HG03439 (cell line): ENCODE measurements at regions not wholly inside any gene's neighbourhood (a gene's known extent, or its start where the extent isn't known, plus 50 kb on each side); places are given as distances from the start of the nearest gene placed in this dataset.
A peak's percentile ranks its signal among the peaks of the same experiment; 100 is the strongest.
"Not testable (repeated sequence)": the region's sequence is repeated elsewhere in the genome, so short reads cannot be mapped to it uniquely, and the experiment has no call there.

Source experiments
- ATAC-seq: cut with Tn5 transposase; IDR thresholded peaks from one replicate; pipeline ENCODE4 v1.9.1; 2021; ENCODE audit warnings: mild to moderate bottlenecking, moderate library complexity; ENCODE audit not compliant: unreplicated experiment

DNA sequence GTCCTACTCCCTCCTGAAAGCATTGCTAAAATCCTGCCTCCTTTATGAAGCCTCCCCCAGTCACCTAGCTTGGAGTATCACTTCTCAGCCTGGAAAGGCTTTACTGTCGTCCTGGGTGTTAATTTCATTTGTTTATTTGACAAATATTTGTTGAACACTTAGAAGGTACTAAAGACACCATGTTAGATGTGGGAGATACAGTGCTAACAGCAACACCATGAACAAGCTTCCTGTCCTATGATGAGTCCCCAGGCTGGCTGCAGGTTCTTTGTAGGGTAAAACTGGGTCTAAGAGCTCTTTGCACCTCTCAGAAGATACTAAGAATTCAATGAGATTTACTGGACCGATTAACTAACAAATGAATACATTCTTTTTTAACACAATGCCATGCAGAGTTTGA is 109.2 kb upstream of the TMEM170B start:
- ATAC-seq, result no peak

DNA sequence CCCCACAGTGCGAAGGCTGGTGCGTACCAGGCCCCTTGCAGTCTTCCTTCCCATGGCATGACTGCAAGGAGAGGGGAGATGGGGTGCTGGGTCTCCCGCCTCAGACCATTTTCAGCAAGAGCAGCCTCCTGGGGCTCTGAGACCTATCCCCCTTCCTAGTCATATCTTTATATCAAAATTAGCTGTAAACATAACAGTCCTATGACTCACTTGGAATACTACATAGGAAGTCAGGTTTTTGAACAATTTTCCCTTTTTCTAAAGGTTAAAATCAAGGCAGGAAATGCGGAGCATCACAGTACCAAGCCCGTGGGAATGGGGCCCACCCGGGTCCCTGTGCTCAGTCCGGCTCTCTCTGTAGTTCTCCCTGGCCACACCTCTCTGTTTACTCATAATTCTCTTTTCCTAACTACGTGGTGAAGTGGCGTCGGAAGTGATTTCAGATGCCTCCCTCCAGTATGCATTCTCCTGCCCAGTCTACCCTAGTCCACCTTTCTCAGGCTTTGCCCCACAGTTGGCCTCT is 109.8 kb upstream of the TMEM170B start:
- ATAC-seq, result no peak

DNA sequence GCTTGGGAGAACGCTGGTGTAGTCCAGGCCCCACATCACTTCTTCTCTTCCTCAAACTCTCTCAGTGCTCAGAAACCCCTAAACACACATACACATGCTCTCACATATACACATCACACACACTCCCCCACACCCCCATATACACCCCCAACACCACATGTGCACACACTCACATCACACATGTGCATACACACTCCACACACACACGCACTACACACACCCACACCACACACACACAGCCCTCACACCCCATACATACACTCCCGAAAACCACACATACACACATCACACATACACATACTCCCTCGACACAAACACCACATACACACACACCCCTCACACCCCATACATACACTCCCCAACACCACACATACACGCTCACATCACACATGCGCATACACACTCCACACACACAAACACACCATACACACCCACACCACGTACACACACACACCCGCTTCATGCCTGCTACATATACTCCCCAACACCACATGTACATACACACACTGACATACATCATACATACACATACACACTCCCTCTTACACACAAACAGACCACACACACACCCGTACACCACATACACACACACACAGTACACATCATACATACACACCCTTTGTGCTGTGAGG is 110.3 kb upstream of the TMEM170B start:
- no peak for ATAC-seq

GRCh38 chr6:11426571-11426970 is 111.0 kb upstream of the TMEM170B start:
- no peak for ATAC-seq

GRCh38 chr6:11425876-11426275 is 111.7 kb upstream of the TMEM170B start:
- ATAC-seq, result no peak

DNA sequence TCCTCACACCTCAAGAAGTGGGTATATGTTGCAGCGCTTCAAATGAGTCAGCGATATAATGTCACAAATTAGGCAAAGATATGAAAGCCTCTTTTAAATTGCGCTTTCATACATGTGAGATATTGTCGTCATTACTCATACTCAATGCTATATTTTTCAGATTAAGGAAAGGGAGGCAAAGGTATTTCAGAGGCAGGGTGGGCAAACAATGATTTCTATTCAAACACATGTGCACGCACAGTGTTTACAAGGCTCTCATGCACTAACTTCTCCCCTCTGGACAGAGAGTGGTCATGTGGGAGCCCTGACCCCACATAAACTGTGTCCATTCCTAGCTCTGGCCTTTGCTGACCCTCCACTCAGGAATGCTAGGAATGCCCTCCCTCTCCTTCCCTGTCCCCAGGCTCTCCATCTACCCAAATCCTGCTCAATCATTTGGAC is 112.1 kb upstream of the TMEM170B start:
- ATAC-seq, result no peak

DNA sequence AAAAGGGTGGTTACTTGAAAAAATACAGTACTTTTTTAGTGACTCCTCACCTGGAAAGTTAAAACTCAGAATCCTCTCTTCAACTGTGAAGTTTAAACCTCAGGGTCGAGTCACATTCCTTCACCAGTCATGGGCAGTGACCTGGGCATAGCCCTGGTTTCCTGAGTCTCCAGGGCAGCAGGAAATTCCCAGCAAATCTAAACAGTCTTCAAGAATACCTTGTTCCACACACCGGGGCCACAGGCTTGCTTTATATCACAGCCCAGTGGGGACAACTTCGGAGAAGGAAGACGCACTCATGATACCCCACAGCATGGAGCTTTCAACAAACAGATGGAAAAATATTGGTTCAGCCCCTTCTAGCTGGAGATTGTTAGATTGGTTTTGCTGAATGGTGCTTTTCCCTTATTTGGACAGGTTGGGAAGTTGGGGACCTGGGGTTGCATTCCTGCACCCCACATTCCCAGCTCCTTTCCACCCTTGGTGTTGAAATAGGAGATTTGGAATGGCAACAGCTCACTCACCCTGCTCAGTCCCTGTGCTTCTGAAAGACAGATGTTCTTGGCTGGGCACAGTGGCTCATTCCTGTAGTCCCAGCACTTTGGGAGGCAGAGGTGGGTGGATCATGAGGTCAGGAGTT is 113.0 kb upstream of the TMEM170B start:
- ATAC-seq, result no peak

DNA sequence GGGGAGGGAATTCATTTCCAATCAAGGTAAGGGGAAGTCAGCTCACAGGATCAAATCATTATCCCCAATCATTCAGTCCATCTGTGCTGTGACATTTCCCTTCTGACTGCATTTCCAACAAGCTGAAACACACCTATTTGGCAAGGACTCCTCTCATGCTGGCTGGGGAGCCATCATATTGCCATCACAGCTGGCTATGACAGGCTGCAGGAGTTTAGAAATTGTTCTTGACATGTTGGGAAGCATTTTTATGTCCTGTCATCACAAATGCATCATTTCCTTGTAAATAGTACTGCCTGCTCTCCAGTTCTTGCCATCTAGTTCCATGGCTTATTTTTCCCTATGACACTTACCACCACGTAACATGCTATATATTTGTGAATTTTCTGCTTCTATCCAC is 113.9 kb upstream of the TMEM170B start:
- ATAC-seq, result no peak

DNA sequence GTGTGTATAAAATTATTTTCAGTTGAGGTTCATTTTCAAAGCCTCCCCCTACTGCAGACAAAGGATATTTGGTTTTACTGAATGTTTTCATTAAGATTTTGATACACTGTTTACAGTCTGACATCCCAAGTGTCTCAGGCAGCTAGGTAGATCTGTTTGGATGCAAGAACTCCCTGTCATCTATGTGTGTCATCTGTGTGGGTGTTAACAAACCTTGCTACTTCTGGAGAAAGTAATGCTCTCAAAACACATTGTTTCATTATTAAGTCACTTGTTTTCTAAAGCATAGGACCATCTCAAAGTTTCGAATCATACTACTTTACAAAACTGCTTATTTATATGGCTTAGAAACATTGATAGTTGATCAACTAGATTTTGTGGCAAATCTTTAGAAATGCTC is 114.5 kb upstream of the TMEM170B start:
- ATAC-seq, result peak; percentile 58

DNA sequence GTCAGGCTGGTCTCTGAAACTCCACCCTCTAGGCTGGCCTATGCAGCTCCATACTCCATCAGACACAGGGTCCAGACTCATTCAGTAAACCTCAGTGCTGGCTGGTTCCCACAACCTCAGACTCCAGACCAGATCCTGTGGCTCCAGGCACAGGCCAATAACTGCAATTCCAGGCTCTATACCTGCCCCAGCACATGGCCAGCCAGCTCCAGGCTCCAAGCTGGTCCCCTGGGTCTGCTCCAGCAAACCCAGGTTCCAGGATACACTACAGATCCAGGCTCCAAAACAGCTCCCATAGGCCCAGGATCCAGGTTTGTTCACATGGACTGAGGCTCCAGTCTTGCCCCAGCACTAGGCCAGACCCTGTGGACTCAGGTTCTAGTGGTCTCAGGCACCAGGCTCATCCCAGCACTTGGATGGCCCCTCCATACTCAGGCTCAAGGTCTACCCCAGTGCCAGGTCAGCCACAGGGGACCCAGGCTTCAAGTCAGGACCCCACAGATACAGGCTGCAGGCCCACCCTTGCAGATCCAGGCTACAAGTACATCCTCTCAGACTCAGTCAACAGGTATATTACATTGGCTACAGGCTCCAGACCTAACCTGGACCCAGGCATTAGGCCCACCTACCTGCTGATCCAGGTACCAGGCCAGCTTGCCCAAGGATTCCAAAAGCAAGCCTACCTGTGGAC is 117.6 kb upstream of the TMEM170B start:
- ATAC-seq, result no peak

- no peak for ATAC-seq
Measured at GRCh38 chr6:11418290-11418905, 119.2 kb upstream of the TMEM170B start.

- ATAC-seq, result no peak
Measured at GRCh38 chr6:11416936-11417576, 120.5 kb upstream of the TMEM170B start.

DNA sequence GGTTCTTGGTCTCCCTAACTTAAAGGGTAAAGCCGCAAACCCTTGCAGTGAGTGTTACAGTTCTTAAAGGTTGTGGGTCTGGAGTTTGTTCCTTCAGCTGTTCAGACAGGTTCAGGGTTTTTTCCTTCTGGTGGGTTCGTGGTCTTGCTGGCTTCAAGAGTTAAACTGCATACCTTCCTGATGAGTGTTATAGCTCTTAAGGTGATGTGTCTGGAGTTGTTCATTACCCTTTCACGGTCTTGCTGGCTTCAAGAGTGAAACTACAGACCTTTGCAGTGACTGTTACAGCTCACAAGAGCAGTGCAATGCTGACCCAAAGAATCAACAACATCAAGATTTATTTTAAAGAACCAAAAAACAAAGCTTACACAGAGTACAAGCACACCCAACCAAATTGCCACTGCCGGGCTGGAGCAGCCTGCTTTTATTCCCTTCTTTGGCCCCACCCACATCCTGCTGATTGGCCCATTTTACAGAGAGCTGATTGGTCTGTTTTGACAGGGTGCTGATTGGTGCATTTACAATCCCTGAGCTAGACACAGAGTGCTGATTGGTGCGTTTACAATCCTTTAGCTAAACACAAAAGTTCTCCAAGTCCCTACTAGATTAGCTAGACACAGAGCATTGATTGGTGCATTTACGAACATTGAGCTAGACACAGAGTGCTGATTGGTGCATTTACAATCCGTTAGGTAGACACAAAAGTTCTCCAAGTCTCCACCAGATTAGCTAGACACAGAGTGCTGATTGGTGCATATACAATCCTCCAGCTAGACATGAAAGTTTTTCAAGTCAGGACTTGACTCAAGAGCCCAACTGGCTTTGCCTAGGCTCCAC is 121.2 kb upstream of the TMEM170B start:
- ATAC-seq, result not testable (repeated sequence)

DNA sequence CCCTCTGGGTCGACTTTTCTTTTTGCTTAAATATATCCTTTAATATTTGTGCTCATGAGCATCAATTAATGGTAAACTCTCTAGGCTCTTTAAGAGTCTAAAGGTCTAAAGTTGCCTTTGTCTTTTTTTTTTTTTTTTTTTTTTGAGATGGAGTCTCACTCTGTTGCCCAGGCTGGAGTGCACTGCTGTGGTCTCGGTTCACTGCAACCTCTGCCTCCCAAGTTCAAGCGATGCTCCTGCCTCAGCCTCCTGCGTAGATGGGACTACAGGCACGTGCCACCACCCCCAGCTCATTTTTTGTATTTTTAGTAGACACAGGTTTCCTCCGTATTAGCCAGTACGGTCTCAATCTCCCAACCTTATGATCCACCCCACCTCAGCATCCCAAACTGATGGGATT is 122.0 kb upstream of the TMEM170B start:
- no peak for ATAC-seq

DNA sequence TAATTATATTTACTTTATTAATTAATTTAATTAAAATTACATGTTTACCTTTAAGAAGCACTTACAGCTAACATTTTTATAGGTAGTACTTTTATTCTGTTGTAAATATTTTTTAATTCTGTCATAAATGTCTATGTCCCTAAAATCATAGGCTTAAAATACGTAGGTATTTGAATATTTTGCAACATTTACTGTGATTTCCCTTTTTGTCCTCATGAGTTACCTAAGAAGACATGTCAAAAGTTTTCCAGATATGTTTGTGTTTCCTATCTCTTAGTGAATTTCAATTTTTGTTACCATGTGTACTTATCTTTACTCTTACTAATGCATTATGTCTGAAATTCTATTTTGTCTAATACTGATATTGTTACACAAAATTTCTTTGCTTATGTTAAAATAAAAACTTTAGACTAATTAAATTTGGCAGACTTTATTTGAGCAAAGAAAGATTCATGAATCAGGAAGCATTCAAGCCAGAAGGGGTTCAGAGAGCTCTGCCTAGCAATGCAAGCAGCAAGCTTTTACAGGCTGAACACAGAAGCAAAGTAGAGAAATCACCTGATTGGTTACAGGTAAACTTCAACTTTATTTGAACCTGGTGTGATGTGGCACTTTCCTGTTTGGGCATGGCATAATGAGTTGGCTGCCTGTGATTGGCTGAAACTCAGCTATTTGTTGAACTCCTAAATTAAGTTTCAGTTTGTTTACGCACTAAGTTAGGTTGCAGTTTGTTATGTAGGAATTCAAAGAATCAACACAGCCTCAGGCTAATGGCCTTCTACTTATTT is 123.2 kb upstream of the TMEM170B start:
- ATAC-seq, result no peak

DNA sequence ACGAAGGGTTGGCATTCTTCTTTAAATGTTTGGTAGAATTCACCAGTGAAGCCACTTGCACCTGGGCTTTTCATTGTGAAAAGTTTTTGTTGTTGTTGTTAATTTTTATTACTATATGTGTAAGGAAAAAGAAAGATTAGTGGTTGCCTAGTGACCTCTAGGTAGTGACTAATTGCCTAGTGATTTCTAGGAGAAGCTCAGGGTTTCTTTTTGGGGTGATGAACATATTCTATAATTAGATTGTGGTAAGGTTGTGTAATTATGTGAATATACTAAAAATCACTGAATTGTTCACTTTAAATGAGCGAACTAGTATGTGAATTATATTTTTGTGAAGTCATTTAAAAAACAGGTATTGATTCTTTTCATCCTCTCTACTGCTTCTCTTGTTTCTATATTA is 123.8 kb upstream of the TMEM170B start:
- no peak for ATAC-seq

- no peak for ATAC-seq
Measured at GRCh38 chr6:11413117-11413687, 124.3 kb upstream of the TMEM170B start.

DNA sequence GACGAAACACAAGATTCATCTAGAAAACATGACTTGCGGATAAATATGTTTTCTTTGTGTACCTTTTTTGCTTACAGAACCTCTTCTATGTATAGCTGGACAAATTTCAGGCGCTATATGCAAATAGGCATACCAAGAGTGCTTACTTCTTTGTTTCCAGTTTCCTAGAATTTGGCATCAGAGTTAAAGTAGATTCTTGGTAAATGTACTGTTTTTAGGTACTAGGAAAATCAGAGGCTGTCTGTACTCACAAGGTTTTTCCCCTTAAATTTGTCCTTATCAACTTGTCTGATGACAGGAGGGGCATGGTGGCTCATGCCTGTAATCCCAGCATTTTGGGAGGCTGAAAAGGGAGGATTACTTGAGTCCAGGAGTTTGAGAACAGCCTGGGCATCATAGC is 124.9 kb upstream of the TMEM170B start:
- no peak for ATAC-seq

DNA sequence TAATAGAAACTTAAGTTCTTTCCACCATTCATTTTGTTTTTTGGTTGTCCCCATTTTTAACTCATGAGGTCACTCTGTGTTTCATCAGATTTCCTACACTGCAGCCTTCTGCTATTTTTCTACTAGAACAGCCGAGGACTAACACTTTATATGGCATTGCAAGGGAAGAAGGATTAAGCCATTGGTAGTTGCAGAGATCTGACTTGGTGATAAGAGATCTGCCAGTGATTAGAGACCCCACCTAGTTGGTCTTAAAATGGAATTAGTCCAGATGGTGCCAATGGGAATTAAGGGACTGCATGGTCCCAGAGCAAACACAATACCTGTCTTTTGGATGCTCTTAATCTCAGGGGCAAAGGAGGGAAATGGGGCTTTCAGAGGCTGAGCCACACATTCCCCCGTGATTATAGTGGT is 125.5 kb upstream of the TMEM170B start:
- ATAC-seq, result no peak
